DOHH2 (cell line): ENCODE measurements at regions not wholly inside any gene's neighbourhood (a gene's known extent, or its start where the extent isn't known, plus 50 kb on each side); places are given as distances from the start of the nearest gene placed in this dataset.

Experiments used
- EZH2phosphoT487 ChIP-seq: fragments of 200-600 bp; sonication (generic); IDR thresholded peaks from 2 replicates; pipeline ENCODE4 v1.6.1; 2017; ENCODE audit warnings: borderline replicate concordance, mild to moderate bottlenecking, antibody characterized with exemption, low read length, moderate library complexity, mixed read lengths
- TF ChIP-seq, protein P1 (sequence below): fragments of 200-600 bp; sonication (generic); IDR thresholded peaks from one replicate; pipeline ENCODE4 v1.5.1; 2014; ENCODE audit warnings: antibody characterized with exemption, mild to moderate bottlenecking, low read depth, low read length; ENCODE audit not compliant: poor library complexity, severe bottlenecking

DNA sequence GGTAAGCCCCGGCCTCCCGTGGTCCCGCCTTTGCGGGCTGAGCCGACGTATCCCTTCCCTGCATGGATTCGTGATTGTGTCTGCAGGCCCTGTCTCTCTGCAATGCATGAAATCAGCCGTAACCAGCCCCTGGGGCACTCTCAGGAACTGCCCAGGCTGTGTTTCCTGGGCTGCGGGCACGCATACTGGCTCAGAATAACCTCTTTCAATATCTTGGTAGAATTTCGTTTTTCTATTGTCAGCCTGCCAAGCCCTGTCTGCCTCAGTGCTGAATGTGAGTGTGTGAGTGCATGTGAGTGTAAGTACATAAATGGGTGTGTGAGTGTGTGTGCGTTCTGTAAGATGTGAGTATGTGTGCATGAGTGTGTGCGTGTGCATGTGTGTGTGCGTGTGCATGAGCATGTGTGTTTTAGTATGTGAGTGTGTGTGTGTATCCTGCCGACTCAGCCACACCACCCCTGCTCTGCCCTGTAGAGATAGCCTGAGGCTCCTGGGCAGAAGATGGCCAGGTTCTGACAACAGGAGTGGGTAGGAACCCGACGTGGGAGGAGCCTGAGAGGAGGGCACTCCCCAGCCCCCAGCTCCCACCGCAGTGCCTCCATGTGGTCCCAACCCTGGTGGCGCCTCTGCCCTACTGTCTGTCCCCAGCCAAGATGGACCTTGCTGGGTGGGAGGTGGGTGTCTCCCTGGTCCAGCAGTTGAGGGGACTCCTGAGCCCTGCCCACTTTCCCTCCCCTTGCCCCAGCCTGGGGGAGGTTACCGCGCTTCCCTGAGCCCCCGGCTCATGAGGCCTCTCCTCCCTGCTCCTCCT is 268.8 kb downstream of the ADGRD1 start:
- TF ChIP-seq, protein P1, sequence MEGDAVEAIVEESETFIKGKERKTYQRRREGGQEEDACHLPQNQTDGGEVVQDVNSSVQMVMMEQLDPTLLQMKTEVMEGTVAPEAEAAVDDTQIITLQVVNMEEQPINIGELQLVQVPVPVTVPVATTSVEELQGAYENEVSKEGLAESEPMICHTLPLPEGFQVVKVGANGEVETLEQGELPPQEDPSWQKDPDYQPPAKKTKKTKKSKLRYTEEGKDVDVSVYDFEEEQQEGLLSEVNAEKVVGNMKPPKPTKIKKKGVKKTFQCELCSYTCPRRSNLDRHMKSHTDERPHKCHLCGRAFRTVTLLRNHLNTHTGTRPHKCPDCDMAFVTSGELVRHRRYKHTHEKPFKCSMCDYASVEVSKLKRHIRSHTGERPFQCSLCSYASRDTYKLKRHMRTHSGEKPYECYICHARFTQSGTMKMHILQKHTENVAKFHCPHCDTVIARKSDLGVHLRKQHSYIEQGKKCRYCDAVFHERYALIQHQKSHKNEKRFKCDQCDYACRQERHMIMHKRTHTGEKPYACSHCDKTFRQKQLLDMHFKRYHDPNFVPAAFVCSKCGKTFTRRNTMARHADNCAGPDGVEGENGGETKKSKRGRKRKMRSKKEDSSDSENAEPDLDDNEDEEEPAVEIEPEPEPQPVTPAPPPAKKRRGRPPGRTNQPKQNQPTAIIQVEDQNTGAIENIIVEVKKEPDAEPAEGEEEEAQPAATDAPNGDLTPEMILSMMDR: no peak
- TF ChIP-seq EZH2phosphoT487: no peak
